Forelimb muscle (tissue), 1 donor: ENCODE measurements at regions not wholly inside any gene's neighbourhood (a gene's known extent, or its start where the extent isn't known, plus 50 kb on each side); places are given as distances from the start of the nearest gene placed in this dataset.
"Not testable (repeated sequence)": the region's sequence is repeated elsewhere in the genome, so short reads cannot be mapped to it uniquely, and the experiment has no call there.

Experiments used
- DNase-seq: peaks from one replicate; pipeline ENCODE4 v3.0.0-alpha.2; 2013; ENCODE audit warnings: low read depth

GRCh38 chr5:62779010-62779422 lies 200.4 kb downstream of the LRRC70 start:
- DNase-seq: no peak

- no peak for DNase-seq
Observed at GRCh38 chr5:62778316-62779009, 199.8 kb downstream of the LRRC70 start.

DNA sequence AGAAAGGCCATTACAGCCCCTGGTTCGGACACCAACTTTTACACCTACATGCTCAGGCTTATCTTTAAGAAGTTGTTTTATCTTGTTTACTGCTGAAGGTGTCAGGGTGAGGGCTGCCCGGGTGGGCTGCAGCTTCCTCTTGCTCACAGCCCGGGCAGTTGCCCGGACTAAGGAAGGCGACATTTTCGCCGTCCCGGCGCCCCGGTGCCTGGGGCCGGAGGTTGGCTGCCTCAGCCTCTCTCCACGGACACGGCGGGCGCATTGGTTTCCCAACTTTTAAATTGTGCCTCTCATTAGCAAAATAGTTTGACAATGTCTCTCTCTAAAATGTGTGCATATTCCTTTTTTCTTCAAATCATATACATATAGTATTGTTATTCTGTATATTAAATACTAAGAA lies 198.5 kb downstream of the LRRC70 start:
- not testable (repeated sequence) for DNase-seq

DNA sequence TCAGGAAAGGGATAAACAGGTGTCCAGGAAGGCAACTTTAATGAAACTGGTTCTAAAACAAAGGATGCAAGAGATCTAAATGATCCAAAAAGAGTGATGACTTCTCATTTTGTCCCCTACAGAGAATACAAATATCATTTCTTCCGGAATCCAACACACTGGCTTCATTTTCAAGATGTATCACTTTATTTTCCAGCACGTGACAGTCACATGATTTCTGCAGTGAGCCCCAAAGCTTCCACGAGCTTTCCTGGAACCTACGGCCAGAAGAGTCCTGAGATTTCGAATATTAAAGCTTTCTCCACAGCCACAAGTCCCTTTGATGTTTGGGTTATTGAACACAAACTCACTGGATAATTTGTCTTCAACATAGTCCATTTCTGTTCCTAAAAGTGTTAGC lies 198.0 kb downstream of the LRRC70 start:
- not testable (repeated sequence) for DNase-seq

DNA sequence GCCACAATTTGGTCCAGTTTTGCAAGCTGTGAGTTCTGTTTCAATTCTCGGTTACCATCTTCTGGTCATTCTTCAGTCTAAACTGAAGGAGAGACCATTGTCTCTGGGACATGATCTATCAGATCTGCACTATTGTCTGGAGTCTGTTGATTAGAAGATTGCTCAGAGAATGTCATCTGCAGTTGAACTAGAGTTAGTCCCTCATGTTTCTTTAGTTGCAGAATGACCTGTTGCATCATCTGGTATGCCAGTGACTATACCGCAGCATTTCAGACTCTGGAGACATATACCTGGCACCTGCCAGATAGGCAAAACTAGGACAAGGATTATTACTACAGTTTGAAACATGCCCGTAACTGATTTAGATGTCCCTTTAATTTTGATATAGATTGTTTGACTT lies 194.8 kb downstream of the LRRC70 start:
- DNase-seq: no peak

DNA sequence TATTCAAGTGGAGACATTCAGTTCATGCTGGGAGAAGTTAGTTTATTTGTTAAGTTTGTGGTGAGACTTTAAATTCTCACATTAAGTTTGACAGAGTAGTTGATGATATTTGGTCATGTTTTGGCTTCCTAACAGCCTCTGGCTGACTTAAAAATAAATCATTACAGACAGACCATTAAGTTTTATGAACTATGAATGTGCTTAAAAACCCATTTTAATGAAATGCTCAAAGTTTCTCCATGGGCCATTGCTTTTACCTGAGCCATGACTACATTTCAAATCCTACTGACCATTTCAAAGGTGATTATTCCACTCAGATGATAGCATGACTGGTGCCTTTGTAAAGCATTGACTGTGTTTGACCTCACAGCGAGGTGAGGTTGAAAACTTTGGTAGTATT lies 192.7 kb downstream of the LRRC70 start:
- no peak for DNase-seq

- DNase-seq: no peak
Observed at GRCh38 chr5:62767650-62768049, 189.0 kb downstream of the LRRC70 start.

GRCh38 chr5:62767077-62767476 lies 188.5 kb downstream of the LRRC70 start:
- DNase-seq: no peak

DNA sequence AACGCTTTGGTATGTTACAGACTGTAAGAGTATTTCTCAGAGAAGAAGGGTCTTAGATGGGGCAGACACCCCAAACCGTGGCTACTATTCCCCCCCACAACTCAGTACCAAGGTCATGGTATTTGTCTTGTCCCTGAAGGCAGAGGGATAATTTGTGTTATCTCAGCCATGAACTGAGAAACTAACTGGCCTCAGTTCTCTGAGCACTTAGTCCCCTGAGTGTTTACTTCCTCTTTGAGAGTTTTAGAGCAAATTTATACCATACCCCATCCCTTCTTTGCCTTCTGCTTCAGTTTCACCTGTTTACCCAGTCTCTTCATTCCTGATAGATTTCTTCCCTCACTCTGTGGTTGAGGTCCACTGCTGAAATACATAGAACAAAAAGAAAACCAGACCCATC lies 183.9 kb downstream of the LRRC70 start:
- no peak for DNase-seq

DNA sequence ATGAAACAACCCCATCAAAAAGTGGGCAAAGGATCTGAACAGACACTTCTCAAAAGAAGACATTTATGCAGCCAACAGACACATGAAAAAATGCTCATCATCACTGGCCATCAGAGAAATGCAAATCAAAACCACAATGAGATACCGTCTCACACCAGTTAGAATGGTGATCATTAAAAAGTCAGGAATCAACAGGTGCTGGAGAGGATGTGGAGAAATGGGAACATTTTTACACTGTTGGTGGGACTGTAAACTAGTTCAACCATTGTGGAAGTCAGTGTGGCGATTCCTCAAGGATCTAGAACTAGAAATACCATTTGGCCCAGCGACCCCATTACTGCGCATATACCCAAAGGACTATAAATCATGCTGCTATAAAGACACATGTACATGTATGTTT lies 179.1 kb downstream of the LRRC70 start:
- not testable (repeated sequence) for DNase-seq

- not testable (repeated sequence) for DNase-seq
Observed at GRCh38 chr5:62752998-62753367, 174.4 kb downstream of the LRRC70 start.

GRCh38 chr5:62752056-62752997 lies 173.7 kb downstream of the LRRC70 start:
- not testable (repeated sequence) for DNase-seq

DNA sequence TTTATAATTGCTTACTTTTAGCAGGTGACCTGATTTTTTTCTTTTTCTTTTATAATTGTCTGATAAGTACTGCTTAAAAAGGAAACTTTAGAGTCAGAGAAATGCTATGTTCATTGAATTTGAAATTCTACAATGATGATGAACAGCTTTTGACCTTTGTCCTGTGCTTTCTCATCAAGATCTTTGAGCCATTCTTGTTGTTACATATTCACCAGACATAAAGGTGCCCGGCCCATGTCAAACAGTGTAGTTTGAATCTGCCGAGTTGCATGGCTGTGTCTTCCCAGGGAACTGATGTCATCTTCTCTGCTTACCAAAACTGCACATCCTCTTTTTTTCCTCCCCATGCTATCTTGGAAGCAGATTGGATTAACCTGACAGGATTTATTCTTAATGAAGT lies 163.6 kb downstream of the LRRC70 start:
- no peak for DNase-seq

DNA sequence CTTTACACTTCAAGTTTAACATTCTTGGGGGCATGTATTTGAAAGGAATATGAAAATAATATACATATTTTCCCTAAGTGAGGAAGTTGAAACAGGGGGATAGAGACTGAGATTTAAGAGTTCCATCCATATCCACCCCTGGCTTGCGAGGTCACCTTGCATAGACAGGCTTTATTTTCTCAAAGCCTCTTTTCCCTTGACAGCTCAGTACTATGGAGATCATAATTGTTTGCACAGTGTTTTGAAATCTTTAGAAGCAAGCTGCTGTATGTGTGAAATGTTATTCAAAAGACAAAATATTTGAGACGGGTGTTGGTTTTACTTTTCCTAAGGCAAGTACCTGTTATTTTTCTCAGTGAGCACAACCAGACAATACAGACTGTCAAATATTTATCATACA lies 163.1 kb downstream of the LRRC70 start:
- DNase-seq: no peak

DNA sequence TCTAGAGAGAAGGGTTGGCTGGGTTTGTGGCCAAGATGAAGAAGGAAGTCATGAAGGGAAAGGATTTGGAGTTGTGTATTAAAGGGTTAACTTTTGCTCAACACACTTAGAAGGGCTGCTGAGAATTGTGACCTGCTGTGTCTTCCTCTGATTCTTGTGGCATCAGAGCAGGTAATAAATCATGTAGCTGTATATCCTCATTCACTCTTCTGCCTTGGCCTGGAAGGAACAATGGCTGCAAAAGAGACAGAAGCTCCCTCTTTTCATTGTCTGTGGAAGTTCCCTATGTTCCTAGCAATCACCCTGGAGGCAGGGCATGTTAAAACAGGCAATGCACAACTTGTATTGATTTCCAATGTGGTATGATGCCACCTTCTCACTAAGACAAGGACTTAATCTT lies 159.1 kb downstream of the LRRC70 start:
- no peak for DNase-seq

DNA sequence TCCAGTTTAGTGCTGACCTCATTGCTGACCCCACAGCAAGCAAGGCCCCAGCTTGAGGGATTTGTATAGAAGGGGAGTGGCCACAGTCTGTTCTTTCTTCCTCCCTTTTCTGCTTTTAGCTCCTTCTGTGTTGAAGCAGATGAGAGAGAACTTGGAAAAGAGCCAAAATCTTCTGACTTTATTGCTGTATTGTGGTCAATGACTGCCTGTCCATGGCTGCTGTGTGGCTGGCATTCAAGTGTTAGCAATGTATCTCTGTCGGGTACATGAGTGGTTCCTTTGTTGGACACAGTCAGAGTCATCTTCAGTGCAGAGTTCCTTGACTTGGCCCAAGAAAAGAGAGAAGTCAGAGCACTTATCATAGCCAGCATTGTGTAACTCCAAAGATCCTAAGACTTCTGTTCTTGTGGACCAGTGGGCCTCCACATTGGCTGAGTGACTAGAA lies 154.1 kb downstream of the LRRC70 start:
- DNase-seq: no peak

- DNase-seq: no peak
Observed at GRCh38 chr5:62731022-62731421, 152.4 kb downstream of the LRRC70 start.

GRCh38 chr5:62729675-62730074 lies 151.1 kb downstream of the LRRC70 start:
- no peak for DNase-seq

- DNase-seq: no peak
Observed at GRCh38 chr5:62727861-62728260, 149.2 kb downstream of the LRRC70 start.

- DNase-seq: no peak
Observed at GRCh38 chr5:62727184-62727583, 148.6 kb downstream of the LRRC70 start.

DNA sequence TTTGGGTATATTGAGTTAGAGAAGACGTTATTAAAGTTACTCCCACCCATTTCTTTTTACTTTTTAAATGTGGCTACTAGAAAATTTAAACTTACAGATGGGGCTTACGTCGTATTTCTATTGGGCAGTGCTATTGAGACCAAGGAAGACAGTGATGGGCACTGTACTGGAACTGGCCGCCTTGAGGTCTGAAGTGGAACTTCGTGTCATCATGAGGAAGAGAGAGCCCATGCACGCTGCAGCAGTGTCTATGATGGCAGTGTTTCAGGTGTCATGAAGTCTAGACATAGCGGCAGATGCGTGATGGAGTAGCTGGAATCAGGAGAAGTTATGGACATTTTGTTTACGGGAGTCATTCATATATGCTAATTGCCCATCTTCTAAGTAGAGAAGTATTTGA lies 143.7 kb downstream of the LRRC70 start:
- DNase-seq: no peak

- no peak for DNase-seq
Observed at GRCh38 chr5:62720031-62720441, 141.4 kb downstream of the LRRC70 start.
